T-cell (primary cell): ENCODE measurements at regions not wholly inside any gene's neighbourhood (a gene's known extent, or its start where the extent isn't known, plus 50 kb on each side); places are given as distances from the start of the nearest gene placed in this dataset.
"Not testable (repeated sequence)": the region's sequence is repeated elsewhere in the genome, so short reads cannot be mapped to it uniquely, and the experiment has no call there.

Experiments used
- ATAC-seq, 4 experiments: fragments of 200-7000 bp in 3 of 4; fragments of 150-1000 bp in 1 of 4; cut with Tn5 transposase; replicated peaks in 1 of 4; 1 replicate in 3 of 4; 2 replicates in 1 of 4; pipeline ENCODE4 v1.10.0; 2021; ENCODE audit warnings: moderate library complexity in 3 of 4, mild to moderate bottlenecking in 2 of 4, moderate number of reproducible peaks in 1 of 4
- CTCF ChIA-PET, 2 donors: fragments of 300-600 bp; sonication (Branson Sonifier 250); formaldehyde crosslinking; loops; one replicate each; lab custom pipeline; 2022; ENCODE audit warnings: antibody characterized with exemption in 2 of 2; lab: Charles Lee
- POLR2A ChIA-PET, 2 donors: fragments of 300-600 bp; sonication (Branson Sonifier 250); formaldehyde crosslinking; loops; one replicate each; lab custom pipeline; 2022; ENCODE audit warnings: antibody characterized with exemption in 2 of 2; lab: Charles Lee
- DNase-seq, 35 experiments: peaks; one replicate each; pipeline versions ENCODE4 v3.0.0 to v3.0.0-alpha.2; 2013 to 2023
- H3K27ac ChIP-seq: one replicate; pipeline ENCODE4 v1.5.1; 2013; ENCODE audit warnings: low read length
- H3K27me3 ChIP-seq, 2 experiments: replicated peaks in 1 of 2; 1 replicate in 1 of 2; 2 replicates in 1 of 2; pipeline versions ENCODE4 v1.6.1 to v1.7.0; 2013; ENCODE audit warnings: low read length in 1 of 2, mixed read lengths in 1 of 2; ENCODE audit not compliant: control insufficient read depth in 2 of 2, insufficient read depth in 2 of 2; ENCODE audit errors: extremely low read depth in 1 of 2
- H3K36me3 ChIP-seq, 2 donors: 1 replicate in 1 of 2; 2 replicates in 1 of 2; pipeline versions ENCODE4 v1.6.1 to v1.7.0; 2013; ENCODE audit warnings: low read length in 1 of 2; ENCODE audit not compliant: control insufficient read depth in 2 of 2, insufficient read depth in 1 of 2; ENCODE audit errors: extremely low read depth in 1 of 2
- H3K4me1 ChIP-seq, 2 experiments: 1 replicate in 1 of 2; 2 replicates in 1 of 2; pipeline versions ENCODE4 v1.6.1 to v1.7.0; 2013; ENCODE audit warnings: low read length in 2 of 2, mixed read lengths in 1 of 2; ENCODE audit not compliant: insufficient read depth in 2 of 2, control insufficient read depth in 1 of 2; ENCODE audit errors: extremely low read depth in 1 of 2
- H3K4me3 ChIP-seq, 2 donors: 1 replicate in 1 of 2; 2 replicates in 1 of 2; pipeline versions ENCODE4 v1.5.1 to v1.7.0; 2013; ENCODE audit warnings: mild to moderate bottlenecking in 2 of 2, low read length in 1 of 2, moderate library complexity in 1 of 2; ENCODE audit not compliant: control insufficient read depth in 1 of 2; ENCODE audit errors: extremely low read depth in 1 of 2
- H3K9me3 ChIP-seq: 2 replicates; pipeline ENCODE4 v1.7.0; 2013
- H3K27ac Mint-ChIP-seq, 2 donors: one replicate each; pipeline ENCODE4 v1.8.0; 2020 to 2021; ENCODE audit warnings: mild to moderate bottlenecking in 2 of 2, mixed read lengths in 2 of 2
- H3K27me3 Mint-ChIP-seq, 2 donors: one replicate each; pipeline ENCODE4 v1.8.0; 2021 to 2022; ENCODE audit warnings: mixed read lengths in 2 of 2
- H3K36me3 Mint-ChIP-seq: one replicate; pipeline ENCODE4 v1.8.0; 2021; ENCODE audit warnings: mixed read lengths
- H3K4me1 Mint-ChIP-seq, 3 donors: one replicate each; pipeline ENCODE4 v1.8.0; 2020 to 2022; ENCODE audit warnings: mixed read lengths in 3 of 3, mild to moderate bottlenecking in 1 of 3
- H3K4me3 Mint-ChIP-seq, 3 donors: one replicate each; pipeline ENCODE4 v1.8.0; 2020 to 2022; ENCODE audit warnings: mild to moderate bottlenecking in 3 of 3, mixed read lengths in 3 of 3, moderate library complexity in 3 of 3
- H3K9me3 Mint-ChIP-seq, 3 donors: one replicate each; pipeline ENCODE4 v1.8.0; 2020 to 2022; ENCODE audit warnings: mixed read lengths in 3 of 3
- WGBS: methylation state at CpG from one replicate; pipeline ENCODE4 v1.1.5; 2013; ENCODE audit warnings: missing lambda C conversion rate; ENCODE audit not compliant: insufficient coverage; 5-methylcytosine and 5-hydroxymethylcytosine counted together

- no peak overlapping the region for H3K4me3 ChIP-seq
- peaks cover 12 to 25% (median 16%) of the 10 kb centered on the region in 3 donors for H3K9me3 Mint-ChIP-seq
- no peaks in the 10 kb centered on the region for H3K27me3 Mint-ChIP-seq
- no peaks in the 10 kb centered on the region for H3K27me3 ChIP-seq
- no peaks in the 10 kb centered on the region for H3K4me1 Mint-ChIP-seq
- no peaks in the 10 kb centered on the region for H3K9me3 ChIP-seq
- H3K4me3 Mint-ChIP-seq, result no peak overlapping the region
- no peak overlapping the region for H3K27ac Mint-ChIP-seq
- no peaks in the 10 kb centered on the region for H3K36me3 Mint-ChIP-seq
- no peaks in the 10 kb centered on the region for H3K4me1 ChIP-seq
- POLR2A ChIA-PET, result no interaction called here
- CTCF ChIA-PET, result no interaction called here
- 100% methylated on average over 3 of the region's 8 CpGs for WGBS
- H3K27ac ChIP-seq, result no peak overlapping the region
- DNase-seq, result no peak
- H3K36me3 ChIP-seq, result no peaks in the 10 kb centered on the region
- no peak for ATAC-seq
Measured at GRCh38 chr9:13032585-13032984, 246.9 kb downstream of the MPDZ start.

- WGBS, result 13% methylated on average over 16 of the region's 19 CpGs
Measured at GRCh38 chr9:13033959-13034693, 245.4 kb downstream of the MPDZ start.

GRCh38 chr9:13034694-13035002 lies 244.8 kb downstream of the MPDZ start:
- Histone ChIP-seq H3K27me3 (no peaks in the 10 kb centered on the region), H3K36me3 (no peaks in the 10 kb centered on the region), H3K9me3 (no peaks in the 10 kb centered on the region), H3K4me3 (no peak overlapping the region), H3K4me1 (no peaks in the 10 kb centered on the region), H3K27ac (no peak overlapping the region)
- ChIA-PET POLR2A (no interaction called here), CTCF (interaction anchor here in 1 of 2 donors (0.5 kb wide), 1 partner anchor 1874 kb away, joined by 3 read pairs; no protein-coding TSS in a partner anchor)
- 100% methylated on average over 1 of the region's 3 CpGs for WGBS
- no peaks in the 10 kb centered on the region for H3K4me1 Mint-ChIP-seq
- H3K4me3 Mint-ChIP-seq, result no peak overlapping the region
- H3K27ac Mint-ChIP-seq, result no peak overlapping the region
- peaks cover 7 to 17% (median 12%) of the 10 kb centered on the region in 3 donors for H3K9me3 Mint-ChIP-seq
- DNase-seq (no peak), ATAC-seq (no peak)
- no peaks in the 10 kb centered on the region for H3K36me3 Mint-ChIP-seq
- H3K27me3 Mint-ChIP-seq, result no peaks in the 10 kb centered on the region

More at GRCh38 chr9:13033959-13034693, 245.4 kb downstream of the MPDZ start:
- Mint-ChIP-seq H3K9me3 (peaks cover 7 to 19% (median 12%) of the 10 kb centered on the region in 3 donors), H3K27me3 (no peaks in the 10 kb centered on the region), H3K4me1 (no peaks in the 10 kb centered on the region), H3K27ac (no peak overlapping the region), H3K36me3 (no peaks in the 10 kb centered on the region), H3K4me3 (no peak overlapping the region)
- DNase-seq (no peak), ATAC-seq (no peak)
- no peak overlapping the region for H3K27ac ChIP-seq
- no peak overlapping the region for H3K4me3 ChIP-seq
- no peaks in the 10 kb centered on the region for H3K4me1 ChIP-seq
- ChIA-PET CTCF (interaction anchor here in 1 of 2 donors (0.5 kb wide), 1 partner anchor 1874 kb away, joined by 3 read pairs; no protein-coding TSS in a partner anchor), POLR2A (no interaction called here)
- H3K27me3 ChIP-seq, result no peaks in the 10 kb centered on the region
- H3K9me3 ChIP-seq, result no peaks in the 10 kb centered on the region
- H3K36me3 ChIP-seq, result no peaks in the 10 kb centered on the region

- Mint-ChIP-seq H3K27ac (no peak overlapping the region), H3K4me3 (no peak overlapping the region), H3K36me3 (no peaks in the 10 kb centered on the region), H3K4me1 (no peaks in the 10 kb centered on the region), H3K9me3 (peaks cover 0 to 9% (median 5%) of the 10 kb centered on the region in 3 donors), H3K27me3 (no peaks in the 10 kb centered on the region)
- Histone ChIP-seq H3K27ac (no peak overlapping the region), H3K36me3 (no peaks in the 10 kb centered on the region), H3K4me1 (no peaks in the 10 kb centered on the region), H3K27me3 (no peaks in the 10 kb centered on the region), H3K4me3 (no peak overlapping the region), H3K9me3 (no peaks in the 10 kb centered on the region)
- no peak for DNase-seq
- no peak for ATAC-seq
- CTCF ChIA-PET, result no interaction called here
- POLR2A ChIA-PET, result no interaction called here
Measured at GRCh38 chr9:13035822-13036221, 243.7 kb downstream of the MPDZ start.

- CTCF ChIA-PET, H3K4me1 ChIP-seq, POLR2A ChIA-PET, H3K4me3 ChIP-seq, H3K27me3 ChIP-seq, H3K27me3 Mint-ChIP-seq, H3K4me3 Mint-ChIP-seq, DNase-seq, H3K36me3 Mint-ChIP-seq, H3K9me3 ChIP-seq, H3K4me1 Mint-ChIP-seq, H3K9me3 Mint-ChIP-seq, H3K27ac ChIP-seq, H3K36me3 ChIP-seq, ATAC-seq, H3K27ac Mint-ChIP-seq: not testable (repeated sequence)
- no CpG with 5 or more reads among the region's 27 CpGs for WGBS
Measured at GRCh38 chr9:13037808-13038207, 241.7 kb downstream of the MPDZ start.

- POLR2A ChIA-PET, result no interaction called here
- H3K27me3 Mint-ChIP-seq, result no peaks in the 10 kb centered on the region
- Histone ChIP-seq H3K9me3 (no peaks in the 10 kb centered on the region), H3K36me3 (no peaks in the 10 kb centered on the region), H3K27ac (no peak overlapping the region), H3K4me1 (no peaks in the 10 kb centered on the region), H3K4me3 (no peak overlapping the region), H3K27me3 (no peaks in the 10 kb centered on the region)
- CTCF ChIA-PET, result no interaction called here
- H3K9me3 Mint-ChIP-seq, result peaks cover 7 to 21% (median 7%) of the 10 kb centered on the region in 3 donors
- H3K4me1 Mint-ChIP-seq, result no peaks in the 10 kb centered on the region
- no peak overlapping the region for H3K4me3 Mint-ChIP-seq
- DNase-seq (no peak), ATAC-seq (no peak)
- no CpG with 5 or more reads among the region's 5 CpGs for WGBS
- no peak overlapping the region for H3K27ac Mint-ChIP-seq
- H3K36me3 Mint-ChIP-seq, result no peaks in the 10 kb centered on the region
Measured at GRCh38 chr9:13047827-13048587, 231.5 kb downstream of the MPDZ start.
